Psoas muscle (tissue), 7 donors: ENCODE measurements at regions not wholly inside any gene's neighbourhood (a gene's known extent, or its start where the extent isn't known, plus 50 kb on each side); places are given as distances from the start of the nearest gene placed in this dataset.
"Not testable (repeated sequence)": the region's sequence is repeated elsewhere in the genome, so short reads cannot be mapped to it uniquely, and the experiment has no call there.

ENCODE experiments used
- ATAC-seq, 4 donors: fragments of 200-7000 bp; cut with Tn5 transposase; one replicate each; pipeline ENCODE4 v1.9.1; 2020; ENCODE audit warnings: moderate library complexity in 3 of 4, mild to moderate bottlenecking in 2 of 4
- DNase-seq, 2 donors: peaks; one replicate each; pipeline ENCODE4 v3.0.0-alpha.2; 2020
- H3K27ac ChIP-seq: fragments of 200-600 bp; one replicate; pipeline ENCODE4 v1.8.0; 2022
- H3K27me3 ChIP-seq, 3 donors: fragments of 200-600 bp in 1 of 3; one replicate each; pipeline versions ENCODE4 v1.6.1 to v1.8.0; 2013 to 2022; ENCODE audit warnings: low read length in 2 of 3, mild to moderate bottlenecking in 2 of 3, moderate library complexity in 1 of 3; ENCODE audit not compliant: insufficient read depth in 3 of 3
- H3K36me3 ChIP-seq, 2 donors: fragments of 200-600 bp in 1 of 2; one replicate each; pipeline versions ENCODE4 v1.6.1 to v1.8.0; 2013 to 2022; ENCODE audit warnings: low read depth in 1 of 2, mild to moderate bottlenecking in 1 of 2, moderate library complexity in 1 of 2; ENCODE audit not compliant: insufficient read depth in 1 of 2
- H3K4me1 ChIP-seq: fragments of 200-600 bp; one replicate; pipeline ENCODE4 v1.8.0; 2022
- H3K4me3 ChIP-seq: fragments of 200-600 bp; one replicate; pipeline ENCODE4 v1.8.0; 2022; ENCODE audit warnings: mild to moderate bottlenecking
- H3K9me3 ChIP-seq: fragments of 200-600 bp; one replicate; pipeline ENCODE4 v1.8.0; 2022
- WGBS, 3 donors: extraction: QIAGEN DNeasy Blood & Tissue Kit; methylation state at CpG; one replicate each; pipeline versions ENCODE4 v1.1.6 to v1.1.7; 2013; 5-methylcytosine and 5-hydroxymethylcytosine counted together
- intact Hi-C, 2 donors: fragments of 100-400 bp; cut with DNase I; formaldehyde crosslinking; loops; one replicate each; pipeline versions ENCODE4 v1.11.0 to v1.14.2; 2022
- TF ChIP-seq, protein P1 (sequence below): fragments of 200-600 bp; IDR thresholded peaks from one replicate; pipeline ENCODE4 v1.8.0; 2022; ENCODE audit warnings: antibody characterized with exemption
- donor health status: healthy with polysubstance abuse.
- donor health status: DM: no; HTN: no; CAD: no; lungs with moderate emphysema.
- donor health status: Bipolar disorder and iron deficiency.
- donor health status: healthy.
- donor health status: DM: yes; HTN: yes; CAD: no.
- donor health status: DM: no; HTN: no; CAD: no.
- donor health status: DM: yes; HTN: yes; CAD: no.

DNA sequence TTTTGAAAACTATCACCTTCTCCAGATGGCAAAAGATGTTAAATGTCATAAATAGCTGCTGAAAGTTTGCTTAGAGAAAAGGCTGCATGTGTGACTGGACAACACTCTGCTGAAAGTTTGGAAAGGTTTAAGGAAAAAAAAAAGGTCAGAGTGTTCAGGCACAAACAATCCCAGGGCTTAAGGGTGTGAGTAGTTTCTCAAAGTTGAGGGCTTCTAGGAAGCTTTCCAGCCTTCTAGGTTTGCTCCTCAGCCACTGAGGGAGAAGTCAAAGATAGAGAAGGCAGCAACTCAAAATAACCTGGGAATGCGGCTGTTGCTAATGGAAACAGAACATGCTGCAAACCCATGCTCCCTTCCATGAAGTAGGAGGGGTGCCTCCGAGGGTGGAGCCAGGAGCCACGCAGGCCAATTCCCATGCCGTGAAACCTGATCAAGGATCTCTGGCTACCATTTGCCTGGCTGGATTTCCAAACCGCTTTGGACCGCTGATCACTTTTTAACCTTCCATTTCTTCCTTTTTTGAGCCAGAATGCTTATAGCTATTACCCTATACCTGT, 88.0 kb downstream of the TEX51 start:
- H3K9me3 ChIP-seq: no peaks in the 10 kb centered on the region
- TF ChIP-seq, protein P1, sequence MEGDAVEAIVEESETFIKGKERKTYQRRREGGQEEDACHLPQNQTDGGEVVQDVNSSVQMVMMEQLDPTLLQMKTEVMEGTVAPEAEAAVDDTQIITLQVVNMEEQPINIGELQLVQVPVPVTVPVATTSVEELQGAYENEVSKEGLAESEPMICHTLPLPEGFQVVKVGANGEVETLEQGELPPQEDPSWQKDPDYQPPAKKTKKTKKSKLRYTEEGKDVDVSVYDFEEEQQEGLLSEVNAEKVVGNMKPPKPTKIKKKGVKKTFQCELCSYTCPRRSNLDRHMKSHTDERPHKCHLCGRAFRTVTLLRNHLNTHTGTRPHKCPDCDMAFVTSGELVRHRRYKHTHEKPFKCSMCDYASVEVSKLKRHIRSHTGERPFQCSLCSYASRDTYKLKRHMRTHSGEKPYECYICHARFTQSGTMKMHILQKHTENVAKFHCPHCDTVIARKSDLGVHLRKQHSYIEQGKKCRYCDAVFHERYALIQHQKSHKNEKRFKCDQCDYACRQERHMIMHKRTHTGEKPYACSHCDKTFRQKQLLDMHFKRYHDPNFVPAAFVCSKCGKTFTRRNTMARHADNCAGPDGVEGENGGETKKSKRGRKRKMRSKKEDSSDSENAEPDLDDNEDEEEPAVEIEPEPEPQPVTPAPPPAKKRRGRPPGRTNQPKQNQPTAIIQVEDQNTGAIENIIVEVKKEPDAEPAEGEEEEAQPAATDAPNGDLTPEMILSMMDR: no peak
- peaks cover 0 to 9% (median 2%) of the 10 kb centered on the region in 3 donors for H3K27me3 ChIP-seq
- no peaks in the 10 kb centered on the region for H3K36me3 ChIP-seq
- H3K4me1 ChIP-seq: no peaks in the 10 kb centered on the region
- no peak for DNase-seq
- WGBS, 3 donors: 41 to 60% (median 45%) methylated on average over 6 of the region's 6 CpGs
- H3K4me3 ChIP-seq: no peak overlapping the region
- ATAC-seq: no peak
- intact Hi-C loops: no loop called here
- H3K27ac ChIP-seq: no peak overlapping the region

DNA sequence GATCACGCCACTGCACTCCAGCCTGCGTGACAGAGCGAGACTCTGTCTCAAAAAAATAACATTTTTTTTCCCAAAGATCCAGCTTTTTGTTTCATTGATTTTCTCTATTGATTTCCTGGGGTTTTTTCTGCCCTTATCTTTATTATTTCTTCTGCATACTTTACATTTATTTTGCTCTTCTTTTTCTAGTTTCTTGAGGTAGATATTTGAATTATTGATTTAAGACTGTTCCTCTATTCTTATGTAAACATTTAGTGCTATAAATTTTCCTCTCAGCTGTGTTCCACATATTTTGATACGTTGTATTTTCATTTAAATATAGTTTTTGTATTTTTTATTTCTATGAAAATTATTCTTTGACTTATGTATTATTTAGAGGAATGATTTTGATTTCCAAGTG, 89.8 kb downstream of the TEX51 start:
- TF ChIP-seq, protein P1: no peak
- Histone ChIP-seq H3K36me3 (no peaks in the 10 kb centered on the region), H3K27me3 (peaks cover 0 to 9% (median 2%) of the 10 kb centered on the region in 3 donors), H3K27ac (no peak overlapping the region), H3K4me1 (no peaks in the 10 kb centered on the region), H3K9me3 (no peaks in the 10 kb centered on the region), H3K4me3 (no peak overlapping the region)
- WGBS, 3 donors: 68 to 76% (median 76%) methylated on average over 4 of the region's 4 CpGs
- DNase-seq: no peak
- intact Hi-C loops: no loop called here
- no peak for ATAC-seq

DNA sequence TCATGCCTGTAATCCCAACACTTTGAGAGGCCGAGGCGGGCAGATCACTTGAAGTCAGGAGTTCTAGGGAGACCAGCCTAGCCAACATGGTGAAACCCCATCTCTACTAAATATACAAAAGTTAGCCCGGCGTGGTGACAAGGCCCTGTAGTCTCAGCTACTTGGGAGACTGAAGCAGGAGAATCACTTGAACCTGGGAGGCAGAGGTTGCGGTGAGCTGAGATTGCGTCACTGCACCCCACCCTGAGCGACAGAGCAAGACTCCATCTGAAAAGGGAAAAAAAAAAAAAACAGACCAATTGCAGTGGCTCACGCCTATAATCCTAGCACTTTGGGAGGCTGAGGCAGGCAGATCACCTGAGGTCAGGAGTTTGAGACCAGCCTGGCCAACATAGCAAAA, 90.4 kb downstream of the TEX51 start:
- H3K36me3 ChIP-seq, ATAC-seq, H3K27ac ChIP-seq, intact Hi-C loops, H3K9me3 ChIP-seq, H3K27me3 ChIP-seq, H3K4me3 ChIP-seq, H3K4me1 ChIP-seq, DNase-seq: not testable (repeated sequence)
- WGBS, 3 donors: 94 to 96% (median 95%) methylated on average over 8 of the region's 8 CpGs

DNA sequence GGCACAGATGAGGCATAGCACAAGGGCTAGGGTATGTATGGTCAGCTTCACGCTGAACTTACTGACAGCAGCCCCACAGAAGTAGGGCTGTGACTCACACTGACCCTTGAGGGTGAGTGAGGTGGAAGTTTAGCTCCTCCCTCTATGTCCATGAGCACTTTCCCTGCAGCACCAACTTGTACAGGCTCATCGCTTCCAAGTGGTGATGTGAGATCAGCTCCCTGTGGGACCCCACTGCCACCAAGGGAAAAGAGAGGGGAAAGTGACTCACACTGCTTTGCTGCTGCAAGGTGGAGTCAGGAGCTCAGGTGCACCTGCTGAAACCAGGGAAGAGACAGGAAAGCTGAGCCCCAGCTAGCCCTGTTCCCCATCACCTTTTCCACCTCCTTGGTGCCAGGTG, 91.5 kb downstream of the TEX51 start:
- no peaks in the 10 kb centered on the region for H3K4me1 ChIP-seq
- DNase-seq (no peak), ATAC-seq (no peak)
- H3K9me3 ChIP-seq: no peaks in the 10 kb centered on the region
- intact Hi-C loops: no loop called here
- H3K36me3 ChIP-seq: no peaks in the 10 kb centered on the region
- WGBS, 3 donors: 80 to 83% (median 80%) methylated on average over 2 of the region's 2 CpGs
- H3K27ac ChIP-seq: no peak overlapping the region
- H3K27me3 ChIP-seq: peaks cover 0 to 9% (median 2%) of the 10 kb centered on the region in 3 donors
- TF ChIP-seq, protein P1: no peak
- no peak overlapping the region for H3K4me3 ChIP-seq

DNA sequence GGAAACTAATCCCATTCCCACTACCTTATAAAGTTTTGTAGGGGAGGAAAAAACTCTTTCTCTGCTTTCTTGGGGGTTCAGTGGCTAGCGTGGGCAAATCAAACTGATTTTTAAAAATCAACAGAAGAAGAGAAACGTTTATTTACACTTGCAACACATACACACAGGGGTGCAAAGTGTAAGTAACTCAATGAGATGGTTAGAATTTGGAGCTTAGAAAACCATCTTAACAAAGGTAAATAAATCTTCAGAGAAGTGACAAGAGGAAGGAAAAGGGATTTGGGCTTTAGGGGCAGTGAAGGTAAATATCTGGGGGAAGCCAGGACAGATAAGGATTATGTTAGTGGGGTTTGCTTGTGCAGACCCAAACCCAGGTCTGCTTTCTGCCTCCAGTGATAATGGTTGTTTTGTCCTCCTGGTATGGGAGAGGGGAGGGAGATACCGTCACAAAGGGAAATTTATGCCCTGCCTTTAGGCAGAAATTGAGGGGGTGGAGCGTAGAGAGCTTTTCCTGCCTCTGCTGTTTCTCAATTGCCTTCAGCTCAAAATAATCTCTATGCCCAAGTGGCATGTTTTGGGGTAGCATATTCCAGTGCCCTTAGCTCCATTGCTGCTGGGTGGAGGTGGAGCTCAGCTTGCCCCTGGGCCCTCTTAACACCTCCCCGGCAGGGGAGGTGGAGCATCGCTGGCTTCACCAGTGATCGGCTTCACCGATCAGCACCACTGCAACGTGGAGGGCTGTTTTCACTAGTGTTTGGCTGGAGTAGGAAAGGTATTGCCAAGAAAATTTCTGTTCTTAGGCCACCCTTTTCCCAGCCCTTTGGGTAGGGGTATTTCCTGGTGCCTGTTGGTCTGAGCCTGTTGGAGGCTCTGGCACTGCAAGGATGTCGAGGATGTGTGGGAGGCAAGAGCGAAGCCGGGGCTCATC, 92.2 kb downstream of the TEX51 start:
- DNase-seq: no peak
- Histone ChIP-seq H3K36me3 (no peaks in the 10 kb centered on the region), H3K4me1 (no peaks in the 10 kb centered on the region), H3K4me3 (no peak overlapping the region), H3K27me3 (peaks cover 0 to 9% (median 2%) of the 10 kb centered on the region in 3 donors), H3K9me3 (no peaks in the 10 kb centered on the region), H3K27ac (no peak overlapping the region)
- TF ChIP-seq, protein P1: no peak
- intact Hi-C loops: no loop called here
- ATAC-seq: no peak
- WGBS, 3 donors: 66 to 68% (median 68%) methylated on average over 12 of the region's 12 CpGs
